NT2/D1 (cell line): ENCODE measurements at regions not wholly inside any gene's neighbourhood (a gene's known extent, or its start where the extent isn't known, plus 50 kb on each side); places are given as distances from the start of the nearest gene placed in this dataset.

ENCODE experiments used
- SUZ12 ChIP-seq: IDR thresholded peaks from 2 replicates; pipeline ENCODE4 v1.6.1; 2011; ENCODE audit not compliant: insufficient read length, insufficient read depth; ENCODE audit errors: extremely low read depth
- YY1 ChIP-seq: IDR thresholded peaks from 2 replicates; pipeline ENCODE4 v1.6.1; 2011; ENCODE audit not compliant: insufficient read length, insufficient read depth
- ZNF274 ChIP-seq: IDR thresholded peaks from 2 replicates; pipeline ENCODE4 v1.6.1; 2011; ENCODE audit warnings: mild to moderate bottlenecking, low read depth, low read length

DNA sequence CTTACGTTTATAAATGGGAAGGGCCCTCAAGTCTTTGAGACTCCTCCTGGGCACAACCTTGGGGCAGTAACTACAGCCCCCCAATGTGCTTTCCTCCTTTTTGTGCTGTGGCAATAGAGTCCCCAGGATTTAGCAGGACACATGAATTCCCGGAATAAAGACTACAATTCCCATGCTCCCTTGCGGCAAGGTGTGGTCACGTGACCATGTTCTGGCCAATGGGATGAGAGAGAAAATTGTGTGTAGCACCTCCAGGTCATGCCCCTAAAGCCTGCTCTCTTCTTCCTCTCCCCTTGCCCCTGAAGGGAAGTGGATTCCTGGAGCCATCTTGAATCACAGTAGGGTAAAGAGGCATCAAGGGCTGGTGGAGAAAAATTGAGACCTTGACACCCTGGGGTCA, 295.1 kb upstream of the SFSWAP start:
- TF ChIP-seq SUZ12 (no peak), YY1 (no peak), ZNF274 (no peak)
